ENCODE measurements at regions not wholly inside any gene's neighbourhood (a gene's known extent, or its start where the extent isn't known, plus 50 kb on each side); places are given as distances from the start of the nearest gene placed in this dataset.

DNA sequence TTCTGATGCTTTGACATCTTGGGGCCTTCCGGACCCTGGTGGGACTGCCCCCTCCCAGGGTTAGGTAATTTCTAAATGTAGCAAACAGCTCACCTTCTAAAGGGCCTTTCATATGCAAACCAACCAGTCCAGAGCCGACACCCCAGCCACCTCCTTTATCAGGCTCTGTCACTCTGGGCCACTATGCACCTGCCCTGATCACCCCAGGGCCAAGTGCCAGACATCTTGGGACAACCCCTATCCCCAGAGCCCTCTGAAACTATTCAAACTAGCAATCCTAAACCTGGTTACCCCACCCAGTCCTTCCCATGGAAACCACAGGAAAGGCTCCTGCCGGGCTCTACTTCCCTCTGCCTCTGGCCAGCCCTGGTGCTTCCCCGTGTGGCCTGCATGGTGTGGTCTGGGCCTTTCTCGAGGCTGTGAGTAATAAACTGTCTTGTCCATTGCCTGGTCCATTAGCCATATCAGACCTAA, 91.2 kb upstream of the TNRC6C start:
- DNase-seq, result no peak

DNA sequence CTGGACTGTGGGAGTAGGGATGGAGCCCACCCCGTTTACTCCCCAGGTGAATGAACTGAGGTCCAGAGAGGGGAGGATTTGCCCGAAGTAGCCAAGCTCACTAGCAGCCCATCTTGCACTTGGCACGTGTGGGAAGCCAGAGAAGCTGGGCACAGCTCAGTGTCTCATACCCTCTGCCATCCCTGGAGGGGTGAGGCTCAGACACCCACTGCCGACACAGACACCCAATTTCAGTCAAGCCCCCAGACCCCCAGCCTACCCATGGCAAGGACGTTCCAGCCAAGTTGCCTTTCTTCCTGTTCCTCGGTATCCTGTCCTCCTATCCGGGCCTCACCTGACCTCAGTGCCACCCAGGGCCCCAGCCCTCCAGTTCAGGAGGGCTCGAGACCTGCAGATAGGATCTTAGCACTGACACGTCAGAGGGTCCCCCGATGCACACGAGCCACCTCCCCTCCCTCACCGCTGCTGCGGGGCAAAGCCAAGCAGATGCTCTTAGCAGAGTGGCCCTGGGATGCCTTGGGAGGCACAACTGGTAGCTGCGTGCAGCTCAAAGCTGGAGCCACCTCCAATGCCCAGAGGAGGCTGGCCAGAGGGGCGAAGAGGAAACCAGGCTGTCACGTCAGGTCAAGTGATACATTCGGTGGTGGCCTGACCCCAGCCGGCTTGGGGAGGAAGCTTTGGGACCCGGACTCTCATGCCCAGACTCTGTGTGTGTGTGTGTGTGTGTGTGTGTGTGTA, 90.4 kb upstream of the TNRC6C start:
- DNase-seq, result no peak

DNA sequence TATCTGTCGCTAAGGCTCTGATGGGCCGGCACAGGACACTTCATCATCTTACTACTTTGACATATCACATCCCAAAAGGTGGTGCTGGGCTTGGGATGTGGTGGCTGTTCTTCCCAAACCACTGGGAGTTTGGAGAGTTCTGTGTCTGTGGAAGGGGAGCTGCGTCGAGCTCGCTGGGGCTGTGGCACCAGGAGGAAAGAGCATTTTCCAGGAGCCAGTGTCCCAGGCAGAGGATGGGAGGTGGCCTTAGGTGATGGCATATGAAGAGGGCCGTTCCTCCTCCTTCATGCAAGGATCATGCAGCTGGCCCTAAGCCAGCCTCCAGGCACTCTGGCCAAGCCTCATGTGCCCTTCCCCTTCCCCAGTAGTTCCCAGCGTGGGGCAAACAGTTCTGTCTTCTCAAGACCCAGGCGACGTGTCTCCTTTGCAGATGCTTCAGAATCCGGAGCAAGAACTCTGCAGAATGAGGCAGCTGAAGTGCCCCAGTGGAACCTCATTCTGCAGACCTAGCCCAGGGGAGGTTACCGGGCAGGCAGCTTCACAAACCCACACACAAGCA, 89.4 kb upstream of the TNRC6C start:
- no peak for DNase-seq

DNA sequence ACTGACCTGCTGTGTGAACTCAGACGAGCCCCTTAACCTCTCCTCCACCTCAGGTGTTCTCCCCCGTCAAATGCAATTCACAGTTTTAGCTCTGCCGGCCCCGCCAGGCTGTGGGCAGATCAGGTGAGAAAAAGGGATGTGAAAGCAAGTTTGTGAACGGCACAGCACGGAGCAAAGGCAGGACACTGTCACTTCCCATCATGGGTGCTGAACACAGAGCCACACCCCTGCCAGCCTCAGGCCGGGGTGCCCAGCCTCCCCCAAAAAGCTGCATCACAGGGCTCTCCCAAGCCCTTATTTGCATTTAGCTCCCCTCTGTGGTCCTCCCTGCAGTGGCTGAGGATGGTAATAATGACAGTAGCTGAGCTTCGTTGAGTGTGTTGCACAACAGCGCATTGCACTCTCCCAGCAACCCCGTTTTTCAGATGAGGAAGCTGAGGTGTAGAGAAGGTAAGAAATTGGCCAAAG, 88.8 kb upstream of the TNRC6C start:
- DNase-seq, result peak; percentile 41

DNA sequence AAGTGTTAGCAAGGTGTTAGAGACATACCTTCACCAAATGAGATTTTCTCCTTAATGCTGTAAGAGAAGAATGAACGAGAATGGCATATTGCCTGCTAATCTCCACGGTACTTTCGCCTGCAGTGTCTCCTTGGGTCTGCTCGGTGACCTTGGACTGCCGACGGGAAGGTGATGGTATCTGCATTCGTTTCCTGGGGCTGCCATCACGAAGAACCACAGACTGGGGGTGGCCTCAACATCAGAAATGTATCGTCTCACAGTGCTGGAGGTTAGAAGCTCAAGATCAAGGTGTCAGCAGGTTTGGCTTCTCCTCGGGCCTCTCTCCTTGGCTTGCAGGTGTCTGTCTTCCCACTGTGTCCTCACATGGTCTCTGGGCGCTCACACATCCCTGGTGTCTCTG, 86.3 kb upstream of the TNRC6C start:
- peak; percentile 63 for DNase-seq

DNA sequence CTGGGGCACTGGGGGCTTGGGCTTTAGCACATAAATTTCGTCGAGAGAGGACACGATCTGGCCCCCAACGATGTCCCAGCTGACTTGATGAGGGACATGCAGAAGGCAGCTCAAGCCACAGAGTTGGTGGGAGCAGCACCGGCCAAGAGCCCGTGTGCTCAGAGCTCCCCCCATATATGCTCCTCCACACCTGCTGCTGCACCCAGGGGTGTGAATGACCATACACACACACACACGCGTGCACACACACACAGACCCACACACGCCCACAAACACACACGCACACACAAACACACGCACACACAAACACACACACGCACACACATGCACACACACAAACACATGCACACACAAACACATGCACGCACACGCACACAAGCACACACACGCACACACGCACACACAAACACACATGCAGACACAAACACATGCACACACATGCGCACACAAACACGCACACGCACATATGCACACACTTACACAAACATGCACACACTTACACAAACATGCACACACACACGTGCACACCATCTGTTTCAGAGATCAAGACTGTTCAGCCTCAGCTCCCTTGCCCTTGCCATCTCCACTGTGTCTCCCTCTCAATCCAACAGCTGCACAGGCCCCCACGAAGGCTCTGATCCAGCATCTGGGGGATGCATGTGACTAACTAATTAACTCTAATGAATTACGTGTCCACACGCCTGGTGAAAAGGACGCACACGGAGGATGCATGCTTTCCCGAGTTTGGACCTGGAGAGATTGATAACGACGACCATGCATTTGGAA, 85.6 kb upstream of the TNRC6C start:
- DNase-seq, result no peak

DNA sequence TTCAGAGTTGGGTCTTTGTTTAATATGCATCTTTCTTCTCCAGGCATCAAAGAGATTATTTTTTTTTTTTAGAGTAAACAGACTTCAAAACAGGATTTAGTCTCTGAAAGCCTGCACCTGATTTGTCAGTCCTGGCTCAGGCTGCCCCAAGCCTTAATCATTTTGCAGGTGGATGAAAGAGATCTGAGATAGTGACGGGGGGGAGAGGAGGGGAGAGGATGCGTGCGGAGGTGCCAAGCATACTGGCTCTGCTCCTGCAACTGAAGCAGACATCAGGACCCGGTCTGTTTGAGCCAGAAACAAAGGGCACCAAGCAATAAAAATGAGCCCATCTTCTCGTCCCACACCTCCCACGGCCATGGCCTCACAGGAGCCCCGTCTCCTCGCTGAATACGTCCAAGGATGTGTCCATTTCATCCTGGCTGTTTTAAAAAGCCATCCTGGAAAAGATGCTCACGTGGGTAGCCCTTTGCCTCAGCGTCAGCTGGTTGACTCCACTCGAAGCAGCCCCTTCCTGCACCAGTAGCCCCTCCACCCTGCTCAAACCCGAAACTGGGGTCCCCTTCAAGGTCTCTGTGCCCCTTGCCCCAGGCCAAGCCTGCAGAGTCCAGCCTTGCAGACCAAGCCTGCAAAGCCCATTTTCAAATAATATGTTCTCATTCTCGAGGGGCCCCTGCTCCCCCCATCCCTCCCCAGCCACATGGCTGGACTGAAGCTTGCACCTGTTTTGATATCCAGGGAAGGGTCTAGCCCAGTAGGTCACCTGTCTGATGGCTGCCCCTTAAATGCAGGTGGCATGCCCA, 84.8 kb upstream of the TNRC6C start:
- DNase-seq, result peak; percentile 60

DNA sequence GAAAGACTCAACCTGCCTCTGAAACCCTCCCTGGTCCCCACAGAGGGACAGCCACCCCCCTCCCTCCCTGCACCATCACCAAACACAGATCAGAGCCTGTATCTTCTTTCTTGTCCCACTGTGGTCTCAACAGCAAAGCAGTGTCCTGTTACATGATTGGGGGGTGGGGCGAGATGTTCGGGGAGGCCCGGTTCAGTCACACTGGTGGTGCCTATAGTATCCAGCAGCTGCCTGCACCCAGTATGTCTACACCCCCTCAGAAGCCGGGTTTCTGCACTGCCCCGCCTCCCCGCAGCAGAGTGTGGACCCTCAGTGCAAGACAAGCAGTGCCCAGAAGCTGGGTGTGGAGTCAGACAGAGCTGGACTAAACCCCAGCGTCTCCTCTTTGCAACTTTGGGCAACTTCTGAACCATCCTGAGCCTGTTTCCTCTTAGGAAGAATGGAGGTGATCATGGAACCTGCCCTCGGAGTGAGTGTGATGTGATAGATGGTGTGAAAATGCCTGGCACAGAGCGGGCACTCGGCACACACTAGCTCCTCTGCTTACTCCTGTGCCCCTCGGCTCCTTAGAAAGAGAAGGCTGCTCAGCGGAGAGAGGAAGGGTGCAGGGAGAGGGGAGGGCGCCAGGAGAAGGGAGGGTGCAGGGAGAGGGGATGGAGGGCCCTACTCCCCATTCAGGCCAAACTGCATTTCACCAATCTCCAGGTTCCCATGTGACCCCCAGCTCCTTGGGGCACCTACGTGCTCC, 84.0 kb upstream of the TNRC6C start:
- DNase-seq, result no peak

DNA sequence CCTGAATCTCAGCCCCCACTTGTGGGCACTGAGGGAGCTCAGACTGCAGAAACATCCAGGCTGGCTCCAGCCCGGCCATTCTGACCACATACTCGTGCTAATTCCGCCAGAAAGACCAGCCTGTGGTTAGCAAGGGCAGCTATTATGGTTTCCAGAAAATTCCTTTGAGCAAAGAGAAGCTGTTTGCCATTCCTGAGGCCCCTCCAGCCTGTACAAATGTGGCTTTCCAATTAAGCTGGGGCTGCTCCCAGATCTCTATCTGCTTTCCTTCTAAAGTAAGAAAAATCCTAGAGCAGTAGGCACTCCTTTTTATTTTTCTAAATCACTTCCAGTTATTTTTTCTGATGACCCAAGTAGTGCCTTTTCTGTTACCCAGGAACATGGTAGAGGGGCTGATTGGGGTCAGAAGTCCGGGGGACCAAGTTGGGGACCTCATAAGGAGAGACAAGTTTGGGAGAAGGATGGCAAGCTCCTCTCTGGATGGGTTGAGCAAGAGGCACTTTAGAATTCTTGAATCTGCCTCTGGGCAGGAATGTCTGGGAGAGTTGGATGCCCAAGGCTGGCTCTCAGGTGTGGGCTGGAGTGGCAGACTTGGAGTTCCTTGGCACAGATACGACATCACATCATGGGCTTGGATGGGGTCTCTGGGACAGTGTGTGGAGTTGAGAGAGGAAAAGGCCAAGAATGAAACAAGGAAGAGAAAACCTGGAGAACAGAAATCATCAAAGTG, 83.3 kb upstream of the TNRC6C start:
- no peak for DNase-seq

DNA sequence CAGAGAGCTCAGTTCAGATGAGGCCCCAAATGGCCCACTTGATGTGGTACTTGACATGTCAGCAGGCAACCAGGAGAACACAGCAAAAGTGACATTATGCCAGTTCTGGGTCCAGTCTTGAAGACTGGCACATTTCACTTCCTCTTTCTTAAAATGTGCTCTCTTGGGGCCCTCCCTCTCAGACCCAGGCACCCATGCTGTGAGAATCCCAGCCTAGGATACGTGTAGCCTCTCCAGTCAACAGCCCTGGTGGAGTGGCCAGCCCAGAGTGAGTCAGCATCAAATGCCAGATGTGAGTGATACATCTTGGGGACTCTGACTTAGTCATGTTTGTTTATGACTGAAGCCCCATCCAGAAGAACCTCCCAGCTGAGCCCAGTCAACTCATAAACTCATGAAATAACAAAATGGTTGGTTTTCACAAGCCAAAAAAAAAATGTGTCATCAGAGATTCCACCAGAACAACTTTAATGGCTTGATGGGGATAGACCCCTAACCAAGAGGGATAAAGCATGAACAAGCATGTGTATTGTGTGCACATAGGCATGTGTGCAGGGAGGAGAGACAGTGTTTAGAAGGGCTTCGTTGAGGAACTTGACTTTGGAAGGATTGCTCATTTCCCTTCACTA, 82.5 kb upstream of the TNRC6C start:
- peak; percentile 29 for DNase-seq

DNA sequence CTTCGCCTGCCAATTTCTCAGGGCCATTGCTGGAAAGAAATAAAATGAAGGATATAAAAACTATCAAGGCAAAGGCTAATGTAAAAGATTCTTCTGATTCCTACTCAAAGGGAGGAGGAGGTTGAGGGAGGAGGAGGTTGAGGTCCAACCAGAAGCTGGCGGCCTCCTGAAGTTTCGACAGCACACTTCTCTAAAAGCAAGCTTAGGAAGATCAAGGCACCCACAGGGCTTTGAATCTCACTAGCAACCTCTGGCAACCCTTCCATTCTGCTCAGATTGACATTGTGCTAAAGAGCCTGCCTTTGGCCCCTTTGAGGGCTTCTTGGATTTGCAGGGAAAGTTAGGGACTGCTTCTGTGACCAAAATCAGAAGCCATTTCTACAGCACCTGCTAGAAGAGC, 81.5 kb upstream of the TNRC6C start:
- DNase-seq, result peak; percentile 44

DNA sequence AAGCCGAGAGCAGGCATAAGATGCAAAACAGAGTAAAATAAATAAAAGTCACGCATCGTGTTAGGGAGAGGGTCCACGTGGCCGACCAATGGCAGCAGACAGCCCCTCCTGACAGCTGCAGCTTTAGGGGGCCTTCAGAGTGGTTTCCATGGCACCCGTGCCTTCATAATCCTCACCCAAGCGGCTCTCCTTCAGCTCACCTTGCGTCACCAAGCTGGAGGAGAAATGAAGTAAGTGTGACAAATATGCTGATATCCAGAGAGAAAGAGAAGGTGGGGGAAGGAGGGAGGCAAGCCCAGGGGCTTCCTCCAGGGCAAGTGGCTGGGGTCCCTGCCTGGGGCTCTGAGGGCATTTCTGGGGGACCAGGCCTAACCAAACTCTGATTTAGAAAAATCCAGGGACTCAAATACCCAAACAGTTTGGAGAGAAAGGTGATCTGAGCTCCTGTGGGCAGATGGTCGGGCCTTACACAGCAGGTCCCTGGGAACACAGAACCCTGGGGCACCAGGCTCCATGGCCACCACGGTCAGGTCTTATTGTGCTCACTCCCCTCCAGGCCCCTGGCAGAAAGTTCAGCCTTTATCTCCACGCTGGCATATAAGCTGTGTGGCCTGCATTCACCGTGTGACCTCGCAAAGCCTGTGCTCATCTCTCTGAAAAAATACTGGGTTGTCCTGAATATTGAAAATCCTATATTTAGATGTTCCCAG, 80.7 kb upstream of the TNRC6C start:
- DNase-seq, result no peak

DNA sequence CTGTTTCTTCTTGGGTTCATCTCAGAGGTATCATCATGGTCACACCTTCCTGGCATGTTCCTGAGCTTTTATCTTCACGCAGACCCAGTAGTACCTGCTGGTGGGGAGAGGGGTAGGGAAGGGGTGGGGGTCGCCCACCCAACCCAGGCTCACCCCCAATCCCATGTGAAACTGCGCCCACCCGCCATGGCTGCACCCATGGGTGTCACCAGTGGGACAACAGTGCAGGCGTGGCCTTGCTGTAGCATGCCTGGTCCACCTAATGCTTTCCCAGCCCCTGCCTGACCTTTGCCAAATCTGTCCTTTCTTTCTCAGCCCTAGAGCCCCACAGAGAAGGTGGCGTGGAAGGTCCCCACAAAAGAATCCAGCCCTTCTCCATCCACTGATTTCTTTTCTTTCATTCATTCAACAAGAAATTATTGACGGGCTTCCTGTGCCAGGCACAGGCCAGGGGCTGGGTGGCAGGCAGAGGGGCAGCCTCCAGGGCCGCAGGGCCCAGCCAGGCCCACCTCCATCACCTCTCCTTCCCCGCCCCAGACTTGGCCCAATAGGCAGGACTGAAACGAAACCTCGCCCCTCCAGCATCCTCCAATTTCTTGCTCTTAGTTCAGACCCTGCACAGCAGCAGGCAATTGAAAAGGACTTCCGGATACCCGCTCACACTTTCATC, 79.1 kb upstream of the TNRC6C start:
- no peak for DNase-seq

DNA sequence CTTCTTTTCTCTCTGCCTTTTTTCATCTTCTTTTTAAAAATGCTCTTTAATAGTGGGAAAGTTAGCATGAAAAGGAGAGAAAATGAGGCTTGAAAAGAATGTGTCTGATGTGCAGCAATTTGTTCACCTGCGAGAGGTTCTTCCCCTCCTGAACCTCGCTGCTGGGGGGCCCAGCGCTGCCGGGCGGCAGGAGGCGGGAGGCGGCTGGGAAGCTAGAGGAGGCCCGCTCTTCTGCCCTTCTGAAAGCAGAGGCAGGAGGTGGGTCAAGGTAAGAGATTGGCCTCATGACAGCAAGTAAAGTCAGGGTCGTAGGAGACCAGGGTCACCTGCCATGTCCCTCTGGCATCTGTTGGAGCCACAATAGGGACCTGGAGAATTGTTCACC, 78.6 kb upstream of the TNRC6C start:
- no peak for DNase-seq

DNA sequence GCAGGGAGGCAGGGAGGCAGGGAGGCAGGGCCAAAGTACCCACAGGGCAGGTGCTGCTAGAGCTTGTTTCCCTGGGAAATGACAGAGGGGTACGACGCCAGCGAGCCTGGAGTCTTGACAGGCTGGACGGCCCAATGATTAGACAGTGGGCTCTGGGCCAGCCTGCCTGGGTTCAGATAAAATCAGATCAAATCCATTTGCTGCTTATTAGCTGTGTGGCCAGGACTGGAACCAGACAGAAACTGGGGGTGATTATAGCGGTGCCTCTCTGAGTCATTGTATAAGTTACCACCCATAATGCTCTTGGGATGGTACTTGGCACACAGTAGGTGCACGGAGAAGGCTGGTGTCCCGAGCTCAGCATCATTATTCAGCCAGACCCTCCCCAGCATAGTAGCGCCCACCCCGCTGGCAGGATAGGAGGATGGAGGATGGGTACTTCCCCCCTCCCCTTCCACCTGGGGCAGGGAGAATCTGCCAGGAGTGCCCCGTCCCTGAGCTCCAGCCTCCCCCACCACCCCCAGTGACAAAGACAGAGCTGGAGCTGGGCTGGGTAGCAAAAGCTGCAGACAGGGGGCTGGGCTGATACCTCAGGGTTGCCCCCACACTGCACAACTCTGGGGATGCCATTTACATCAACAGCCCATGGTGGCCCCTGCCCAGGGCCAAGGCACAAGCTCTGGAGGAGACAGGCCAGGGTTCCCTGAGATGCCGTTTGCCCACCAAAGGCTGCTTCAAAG, 77.6 kb upstream of the TNRC6C start:
- DNase-seq, result no peak

DNA sequence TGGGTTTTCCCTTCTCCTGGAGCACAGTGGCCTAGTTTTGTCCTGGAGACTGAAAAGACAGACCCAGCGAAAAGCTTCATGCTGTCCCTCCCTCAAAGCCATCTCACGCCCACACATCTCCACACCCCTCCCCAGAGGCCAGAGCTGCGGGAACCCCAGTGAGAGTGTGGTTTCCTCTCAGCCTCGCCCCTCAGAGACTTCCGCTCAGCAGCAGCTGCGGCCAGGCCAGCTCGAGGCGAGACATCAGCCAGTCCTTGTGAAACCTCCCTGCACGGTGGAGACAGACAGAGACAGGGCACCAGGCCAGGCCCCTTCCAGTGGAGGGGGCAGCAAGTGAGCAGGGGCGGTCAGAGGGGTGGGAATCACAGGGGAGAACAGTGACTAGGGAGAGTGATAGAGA, 77.0 kb upstream of the TNRC6C start:
- peak; percentile 78 for DNase-seq

DNA sequence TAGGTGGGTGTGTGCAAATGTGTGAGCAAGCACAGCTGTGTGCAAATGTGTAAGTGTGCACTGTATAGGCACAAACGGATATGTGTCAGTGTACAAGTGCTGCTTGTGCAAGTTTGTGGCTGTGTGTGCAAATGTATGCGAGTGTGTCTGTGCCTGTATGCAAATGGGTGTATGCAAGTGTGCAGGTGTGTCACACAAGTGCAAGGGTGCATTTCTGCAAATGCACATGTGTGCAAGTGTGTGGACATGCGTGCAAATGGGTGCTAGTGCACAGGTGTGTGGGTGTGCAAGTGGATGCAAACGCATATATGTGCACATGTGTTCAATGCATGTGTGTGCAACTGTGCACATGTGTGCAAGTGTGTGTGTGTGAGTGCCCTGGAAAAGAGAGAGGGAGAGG, 76.5 kb upstream of the TNRC6C start:
- no peak for DNase-seq

DNA sequence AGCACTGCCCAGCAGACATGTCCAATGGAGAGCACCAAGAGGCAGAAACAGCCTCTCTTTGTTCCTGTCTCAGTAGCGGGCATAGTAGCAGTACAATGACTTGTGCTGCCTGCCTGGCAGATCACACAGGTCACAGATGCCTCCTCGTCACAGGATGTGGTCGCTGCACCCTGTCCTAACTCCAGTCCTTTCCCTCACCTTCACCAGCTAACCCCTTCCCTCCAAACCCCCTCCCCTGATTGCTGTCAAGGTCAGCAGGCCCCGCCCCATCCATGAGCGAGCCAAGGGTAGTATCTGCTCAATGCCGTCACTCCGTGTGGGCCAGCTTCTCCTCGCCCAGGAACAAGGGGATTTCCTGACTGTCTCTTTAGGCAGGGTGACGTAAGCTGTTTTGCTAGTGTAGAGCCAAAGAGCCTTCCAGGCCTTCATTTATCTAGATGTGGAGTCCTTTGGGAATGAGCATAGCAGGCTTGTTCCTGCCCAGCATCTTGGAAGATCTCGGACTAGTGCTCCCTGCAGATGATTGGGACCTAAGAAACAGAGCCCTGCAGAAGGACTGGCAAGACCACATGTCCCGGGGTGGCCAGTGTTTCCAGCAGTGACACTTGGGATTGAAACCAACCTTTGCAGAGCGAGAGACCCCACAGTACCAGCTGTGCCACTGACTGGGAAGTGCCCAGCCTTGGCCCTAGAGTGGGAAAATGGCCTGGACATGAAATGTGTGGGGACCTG, 75.9 kb upstream of the TNRC6C start:
- DNase-seq, result peak; percentile 77

All from CD4-positive, alpha-beta T cell treated with Interleukin-6 for 4 hours (primary cell).